GM18873 (cell line): ENCODE measurements at regions not wholly inside any gene's neighbourhood (a gene's known extent, or its start where the extent isn't known, plus 50 kb on each side); places are given as distances from the start of the nearest gene placed in this dataset.

ENCODE experiments used
- ATAC-seq: cut with Tn5 transposase; IDR thresholded peaks from one replicate; pipeline ENCODE4 v1.9.1; 2021; ENCODE audit warnings: mild to moderate bottlenecking, moderate library complexity, moderate number of reproducible peaks; ENCODE audit not compliant: unreplicated experiment, low FRiP score

- ATAC-seq = no peak
Observed at GRCh38 chr4:152044331-152045036, 283.7 kb upstream of the GATB start.

- no peak for ATAC-seq
Observed at GRCh38 chr4:152041295-152041694, 280.5 kb upstream of the GATB start.

GRCh38 chr4:152039691-152040090, 278.9 kb upstream of the GATB start:
- ATAC-seq = no peak

- no peak for ATAC-seq
Observed at GRCh38 chr4:152039023-152039481, 278.2 kb upstream of the GATB start.

- no peak for ATAC-seq
Observed at GRCh38 chr4:152038238-152038637, 277.4 kb upstream of the GATB start.

- ATAC-seq = no peak
Observed at GRCh38 chr4:152037435-152037834, 276.6 kb upstream of the GATB start.

GRCh38 chr4:152033621-152034020, 272.8 kb upstream of the GATB start:
- no peak for ATAC-seq

- ATAC-seq = no peak
Observed at GRCh38 chr4:152032722-152033131, 271.9 kb upstream of the GATB start.

- no peak for ATAC-seq
Observed at GRCh38 chr4:152029631-152030030, 268.8 kb upstream of the GATB start.

- ATAC-seq = no peak
Observed at GRCh38 chr4:152028131-152028530, 267.3 kb upstream of the GATB start.

- ATAC-seq = no peak
Observed at GRCh38 chr4:152024881-152025280, 264.1 kb upstream of the GATB start.

GRCh38 chr4:152023674-152024073, 262.9 kb upstream of the GATB start:
- no peak for ATAC-seq

GRCh38 chr4:152022543-152022942, 261.7 kb upstream of the GATB start:
- no peak for ATAC-seq

- ATAC-seq = no peak
Observed at GRCh38 chr4:152021788-152022438, 261.1 kb upstream of the GATB start.

GRCh38 chr4:152020073-152020472, 259.3 kb upstream of the GATB start:
- ATAC-seq = no peak

GRCh38 chr4:152016303-152016620, 255.5 kb upstream of the GATB start:
- no peak for ATAC-seq

GRCh38 chr4:152015597-152016302, 254.9 kb upstream of the GATB start:
- no peak for ATAC-seq

- ATAC-seq = peak; percentile 86
Observed at GRCh38 chr4:152014280-152014679, 253.5 kb upstream of the GATB start.

GRCh38 chr4:152011469-152011868, 250.7 kb upstream of the GATB start:
- no peak for ATAC-seq

- no peak for ATAC-seq
Observed at GRCh38 chr4:152010710-152011079, 249.9 kb upstream of the GATB start.

- no peak for ATAC-seq
Observed at GRCh38 chr4:152009983-152010709, 249.3 kb upstream of the GATB start.
